ENCODE measurements at regions not wholly inside any gene's neighbourhood (a gene's known extent, or its start where the extent isn't known, plus 50 kb on each side); places are given as distances from the start of the nearest gene placed in this dataset.

DNA sequence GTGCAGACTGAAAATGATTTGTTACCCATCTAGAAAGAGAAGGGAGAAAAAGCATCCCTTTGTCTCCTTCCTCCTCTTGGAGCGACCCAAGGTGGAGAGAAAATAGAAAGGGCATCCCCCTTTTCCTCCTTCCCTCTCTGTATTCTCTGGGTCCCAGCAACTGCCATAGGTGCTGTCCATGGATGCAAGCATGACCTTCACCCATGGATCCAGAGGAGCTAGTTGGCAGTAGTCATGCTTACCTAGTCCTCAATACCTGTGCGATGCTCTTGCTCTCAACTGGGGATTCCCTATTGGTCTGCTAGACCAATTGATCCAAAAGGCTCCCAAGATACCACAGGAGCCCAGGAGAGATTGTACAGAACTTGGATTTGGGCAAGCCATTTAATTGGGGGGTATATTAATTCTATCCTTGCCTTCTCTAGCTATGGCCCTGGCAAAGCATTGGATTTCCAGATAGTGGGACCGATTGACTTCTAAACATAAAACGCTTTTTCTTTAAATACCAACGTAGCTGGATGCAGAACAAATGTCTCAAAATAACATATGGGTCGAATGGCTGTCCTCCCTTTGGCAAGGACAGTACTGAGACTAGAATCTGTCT lies 547.8 kb upstream of the IGFBP3 start:
- no peak for DNase-seq (ENCODE audit: low spot score)
- no peak for FAIRE-seq

DNA sequence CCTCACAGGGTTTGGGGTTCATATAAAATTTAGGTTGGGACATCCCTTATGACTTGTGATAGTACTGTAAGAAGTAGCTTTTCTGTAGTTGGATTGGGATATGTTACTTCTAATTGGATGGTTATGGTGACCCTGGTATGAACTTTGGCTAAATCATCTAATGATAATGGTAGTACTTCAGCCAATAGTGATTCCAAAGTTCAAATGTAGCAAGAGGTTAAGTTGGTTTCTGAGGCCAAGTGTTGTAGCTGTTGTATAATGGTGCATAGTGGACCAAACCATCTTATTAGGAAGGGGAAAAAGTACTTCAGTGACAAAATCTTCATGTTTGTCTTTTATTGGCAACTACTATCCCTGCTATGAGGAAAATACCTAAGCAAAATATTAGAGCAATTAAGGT lies 542.1 kb upstream of the IGFBP3 start:
- DNase-seq (ENCODE audit: low spot score) (no peak), FAIRE-seq (no peak)

DNA sequence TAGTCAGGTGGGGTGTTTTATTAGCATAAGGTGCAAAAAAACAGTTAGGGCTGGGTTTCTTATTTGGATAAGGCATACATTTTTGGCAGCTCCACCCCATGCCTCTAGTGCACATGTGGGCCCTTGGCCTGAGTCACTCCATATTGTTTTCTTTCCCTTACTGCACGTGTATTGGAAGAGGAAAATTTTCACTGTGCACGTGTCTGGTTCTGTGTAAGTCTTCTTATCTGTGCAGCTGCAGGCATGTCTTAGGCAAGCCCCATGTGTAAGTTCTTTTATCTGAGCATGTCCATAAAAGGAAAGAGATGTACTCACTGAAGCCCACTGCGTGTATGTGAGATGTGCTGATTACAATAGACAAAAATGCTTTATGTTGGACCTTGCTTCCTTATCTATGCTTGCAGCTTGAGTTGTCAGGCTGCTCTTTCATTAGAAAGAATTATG lies 540.3 kb upstream of the IGFBP3 start:
- no peak for DNase-seq (ENCODE audit: low spot score)
- no peak for FAIRE-seq

DNA sequence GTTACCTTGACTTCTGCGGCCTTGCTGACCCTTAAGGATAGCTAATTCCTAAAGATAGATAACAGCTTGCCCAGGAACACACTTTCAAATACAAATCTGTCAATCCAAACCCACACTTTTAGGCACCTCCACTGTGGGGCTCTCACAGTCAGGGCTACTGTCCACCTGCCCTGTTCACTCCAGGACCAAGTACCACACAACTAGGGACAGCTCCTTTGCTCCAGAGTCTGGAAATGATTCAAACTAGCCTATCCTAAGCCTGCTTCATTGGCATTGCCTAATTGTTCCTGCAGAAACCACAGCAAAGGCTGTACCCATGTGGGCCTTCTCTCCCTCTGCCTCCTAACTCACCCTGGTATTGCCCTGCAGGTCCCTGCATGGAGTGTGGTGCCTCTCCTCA lies 538.9 kb upstream of the IGFBP3 start:
- DNase-seq (ENCODE audit: low spot score), result no peak
- no peak for FAIRE-seq

DNA sequence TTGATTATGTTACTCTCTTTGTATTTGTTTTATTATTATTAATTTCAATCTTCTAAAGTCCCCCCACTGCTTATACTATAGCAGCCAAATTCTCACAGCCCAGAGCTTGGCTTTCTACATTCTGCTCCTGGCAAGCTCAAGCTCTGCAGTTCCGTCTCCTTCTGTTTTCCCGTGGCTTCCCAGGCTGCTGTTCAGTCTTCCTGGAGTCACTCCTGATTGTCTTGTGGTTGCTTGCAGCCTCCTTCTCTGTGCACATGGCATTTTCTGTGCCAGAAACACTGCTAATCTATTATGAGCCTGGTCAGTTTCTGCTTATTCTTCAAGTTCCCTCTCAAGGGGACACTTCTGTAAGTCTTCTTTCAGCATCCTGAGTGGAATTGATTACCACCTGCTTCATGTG lies 533.7 kb upstream of the IGFBP3 start:
- FAIRE-seq, result no peak

DNA sequence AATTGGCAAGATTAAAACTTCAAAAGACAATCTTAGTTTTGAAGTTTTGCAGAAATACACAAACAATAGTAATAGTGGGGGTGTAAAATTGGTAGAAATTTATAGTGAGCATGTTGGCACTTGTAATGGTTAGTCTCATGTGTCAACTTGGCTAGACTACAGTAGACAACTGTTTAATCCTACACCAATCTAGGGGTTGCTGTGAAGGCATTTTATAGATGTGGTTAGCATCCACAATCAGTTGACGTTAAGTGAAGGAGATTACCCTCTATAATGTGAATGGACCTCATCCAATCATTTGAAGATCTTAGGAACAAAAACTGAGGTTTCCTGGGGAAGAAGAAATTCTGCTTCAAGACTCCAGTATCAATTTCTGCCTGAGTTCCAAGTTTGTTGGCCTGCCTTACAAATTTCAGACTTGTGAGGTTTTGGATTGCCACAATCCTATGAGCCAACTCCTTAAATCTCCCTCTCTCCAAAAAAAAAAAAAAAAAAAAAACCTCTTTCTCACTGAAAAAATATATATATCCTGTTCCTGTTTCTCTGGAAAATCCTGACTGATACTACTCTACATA lies 531.6 kb upstream of the IGFBP3 start:
- FAIRE-seq (no peak), DNase-seq (ENCODE audit: low spot score) (no peak)

More for the DNA sequence above, 533.7 kb upstream of the IGFBP3 start:
- no peak for DNase-seq (ENCODE audit: low spot score)

DNA sequence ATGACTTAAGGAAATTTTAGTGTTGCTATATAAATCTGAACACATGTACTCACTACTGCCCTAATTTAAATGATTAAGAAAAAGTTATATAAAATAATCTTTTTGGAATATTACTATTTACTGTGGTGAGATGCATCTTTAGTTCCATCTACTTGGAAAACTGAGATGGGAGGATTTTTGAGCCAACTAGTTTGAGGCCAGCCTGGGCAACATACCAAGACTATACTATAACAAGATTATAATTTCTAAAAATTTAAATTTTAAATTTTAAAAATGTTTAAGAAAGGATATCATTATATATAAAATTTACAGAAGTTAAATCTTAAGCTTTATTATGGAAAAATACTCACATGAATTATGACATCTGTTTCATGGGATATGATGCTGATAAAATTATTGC lies 530.8 kb upstream of the IGFBP3 start:
- DNase-seq (ENCODE audit: low spot score) (no peak), FAIRE-seq (peak; percentile 33)

DNA sequence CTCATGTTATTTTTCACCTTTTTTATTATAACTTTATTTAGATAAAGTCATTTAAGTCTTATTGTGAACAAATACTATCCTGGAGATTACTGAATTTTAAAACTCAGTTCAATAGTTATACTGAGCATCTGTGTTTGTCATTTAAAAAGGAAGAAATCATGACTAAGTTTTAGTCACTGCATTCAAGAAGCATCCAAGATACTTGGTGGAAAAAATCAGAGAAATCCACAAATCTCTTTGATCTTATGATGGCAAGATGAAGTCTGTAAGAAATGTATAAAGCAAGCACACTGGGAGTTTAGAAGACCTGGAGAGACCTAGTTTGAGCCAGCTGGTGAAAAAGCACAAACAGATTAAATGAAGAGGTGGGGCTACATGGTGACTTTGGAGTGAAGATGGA lies 529.8 kb upstream of the IGFBP3 start:
- FAIRE-seq (peak; percentile 7), DNase-seq (ENCODE audit: low spot score) (no peak)

DNA sequence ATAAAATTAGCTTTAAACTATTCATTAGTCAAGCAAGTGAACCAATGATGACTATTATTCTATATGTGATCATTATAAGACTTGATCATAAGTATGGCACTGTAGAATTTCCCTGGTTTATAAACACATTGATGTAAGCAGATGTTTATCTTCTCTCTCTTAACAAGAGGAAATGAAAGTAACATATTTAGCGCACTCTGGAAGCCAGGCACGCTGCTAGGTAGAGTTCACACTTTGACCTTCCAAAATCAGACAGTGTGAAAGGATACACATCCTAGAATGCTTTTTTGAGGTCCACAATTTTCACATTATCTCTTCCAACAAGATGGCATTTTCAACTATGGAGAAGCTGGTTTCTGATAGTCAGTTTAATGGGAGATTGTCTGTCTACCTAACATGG lies 529.4 kb upstream of the IGFBP3 start:
- no peak for FAIRE-seq
- no peak for DNase-seq (ENCODE audit: low spot score)

DNA sequence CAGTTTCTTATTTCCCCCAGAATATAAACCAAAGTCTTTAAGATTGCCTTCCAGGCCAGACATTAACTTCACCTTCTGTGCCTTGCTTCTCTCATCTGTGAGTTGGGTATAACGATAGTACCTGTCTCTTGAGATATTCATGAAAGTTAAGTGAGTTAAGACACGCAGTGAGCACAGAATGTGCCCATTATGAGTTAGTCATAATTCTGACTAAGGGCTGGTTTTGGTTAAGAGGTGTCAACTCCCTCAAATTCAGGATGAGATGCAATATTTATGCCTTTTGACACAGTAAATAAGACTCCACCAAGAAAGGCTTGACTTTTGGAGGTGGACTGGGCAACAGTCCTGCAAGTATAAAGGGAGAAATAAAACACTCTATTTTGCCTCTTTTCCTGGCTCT lies 528.7 kb upstream of the IGFBP3 start:
- DNase-seq (ENCODE audit: low spot score) (no peak), FAIRE-seq (no peak)

DNA sequence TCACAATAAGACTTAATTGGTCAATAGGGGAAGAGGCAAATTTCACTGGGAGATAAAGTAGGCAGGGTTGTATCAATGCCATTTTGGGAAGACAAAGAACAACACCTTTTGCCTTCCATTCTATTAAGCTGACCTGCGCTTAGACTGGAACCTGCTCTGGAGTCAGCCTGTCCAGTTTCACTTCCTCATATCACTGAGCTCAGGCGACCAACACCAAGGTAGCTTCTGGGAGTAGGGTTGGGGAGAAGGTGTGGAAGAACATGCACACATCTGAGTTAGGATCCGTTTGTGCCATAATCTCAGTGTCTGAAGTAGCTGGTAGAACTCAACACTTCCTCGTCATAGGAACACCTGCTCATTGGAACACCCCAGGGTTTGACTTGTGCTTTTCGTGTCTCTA lies 527.4 kb upstream of the IGFBP3 start:
- FAIRE-seq (no peak), DNase-seq (ENCODE audit: low spot score) (no peak)

DNA sequence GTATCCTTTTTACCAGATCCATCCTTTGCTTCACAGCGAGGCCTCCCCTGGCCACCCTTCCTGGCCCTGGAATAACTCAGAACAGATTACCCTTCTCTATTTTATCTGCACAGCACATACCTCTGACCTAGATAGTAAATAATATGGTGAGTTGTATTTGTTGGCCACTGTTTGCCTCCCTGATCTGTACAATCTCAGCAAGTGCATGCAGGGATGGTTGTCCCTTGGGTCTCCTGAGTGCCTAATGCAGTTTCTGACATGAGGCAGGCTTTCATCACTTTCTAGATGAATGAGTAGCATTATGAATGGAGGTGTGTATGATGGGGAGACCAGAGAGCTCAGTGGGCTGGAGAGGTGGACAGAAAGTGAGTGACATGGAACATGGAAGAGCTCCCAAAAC lies 525.1 kb upstream of the IGFBP3 start:
- no peak for DNase-seq (ENCODE audit: low spot score)
- FAIRE-seq, result no peak

DNA sequence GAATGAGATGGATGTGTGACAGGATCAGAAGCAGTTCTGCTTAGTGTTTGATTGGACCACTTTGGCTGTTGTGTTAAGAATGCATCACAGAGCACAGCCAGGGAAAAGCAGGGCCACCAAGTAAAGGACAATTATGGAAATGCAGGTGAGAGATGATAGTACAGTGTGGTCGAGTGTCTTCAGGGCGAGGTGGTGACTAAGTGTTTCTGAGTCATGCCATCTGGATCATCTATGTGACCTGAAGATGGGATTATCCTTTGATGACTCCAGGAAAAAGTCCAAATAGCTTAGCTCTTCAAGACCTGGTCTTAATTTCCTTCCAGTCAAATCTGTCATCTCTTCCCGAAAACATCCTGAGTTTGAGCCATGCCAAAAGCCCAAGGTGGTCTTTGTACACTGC lies 523.2 kb upstream of the IGFBP3 start:
- peak; percentile 78 for FAIRE-seq
- peak; percentile 62 for DNase-seq (ENCODE audit: low spot score)

DNA sequence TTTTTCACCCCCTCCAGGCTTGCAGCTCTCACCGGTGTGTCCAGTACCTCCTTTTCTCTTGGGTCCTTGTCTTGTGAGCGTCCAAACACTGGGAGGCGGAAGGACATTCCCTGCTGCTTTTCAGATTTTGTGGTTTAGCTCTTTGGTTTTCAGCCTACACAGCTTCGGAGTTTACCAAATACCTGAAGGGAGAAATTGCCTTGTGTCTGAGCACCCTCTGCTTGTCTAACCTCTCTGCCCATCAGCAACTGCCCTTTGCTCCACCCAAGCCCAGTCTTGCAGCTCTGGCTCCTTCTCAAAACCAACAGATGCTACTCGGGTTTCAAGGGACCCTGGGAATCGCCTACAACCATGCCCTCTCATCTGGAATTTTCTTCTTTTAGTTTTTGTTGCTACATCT lies 519.1 kb upstream of the IGFBP3 start:
- DNase-seq (ENCODE audit: low spot score) (no peak), FAIRE-seq (no peak)

DNA sequence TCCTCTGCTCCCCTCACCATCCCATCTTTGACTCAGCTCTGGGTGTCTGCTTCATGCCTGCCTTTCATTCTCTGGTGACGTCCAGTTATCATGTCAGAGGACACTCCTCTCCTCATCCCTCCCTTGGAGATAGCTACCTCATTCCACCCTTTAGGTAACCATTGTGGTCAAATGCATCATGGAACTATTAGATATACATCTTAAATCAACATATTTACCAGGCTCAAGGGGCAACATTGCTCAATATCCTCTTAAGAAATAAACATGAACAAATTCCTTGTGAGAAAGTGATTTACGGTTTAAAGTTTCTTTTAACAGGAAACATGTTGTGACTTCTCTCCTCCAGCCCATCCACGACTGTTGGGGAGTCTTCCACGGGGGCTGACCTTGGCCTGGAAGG lies 511.6 kb upstream of the IGFBP3 start:
- DNase-seq (ENCODE audit: low spot score) (no peak), FAIRE-seq (no peak)

DNA sequence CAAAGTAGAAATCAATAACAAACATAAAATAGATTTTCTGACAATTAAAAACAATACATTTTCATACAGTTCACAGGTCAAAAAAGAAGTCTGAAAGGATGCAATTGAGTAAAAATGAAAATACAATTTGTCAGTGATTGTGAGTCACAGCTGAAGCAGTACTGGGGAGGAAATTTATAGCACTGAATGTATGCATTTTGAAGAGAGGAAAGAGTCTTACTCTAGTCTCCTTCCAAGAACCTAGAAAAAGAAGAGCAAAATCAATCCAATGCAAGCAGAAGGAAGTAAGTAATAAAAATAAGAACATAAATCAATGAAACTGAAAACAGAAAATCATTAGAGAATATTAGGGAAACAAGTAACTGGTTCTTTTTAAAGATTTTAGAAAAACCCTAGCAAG lies 507.2 kb upstream of the IGFBP3 start:
- no peak for FAIRE-seq
- DNase-seq (ENCODE audit: low spot score), result no peak

DNA sequence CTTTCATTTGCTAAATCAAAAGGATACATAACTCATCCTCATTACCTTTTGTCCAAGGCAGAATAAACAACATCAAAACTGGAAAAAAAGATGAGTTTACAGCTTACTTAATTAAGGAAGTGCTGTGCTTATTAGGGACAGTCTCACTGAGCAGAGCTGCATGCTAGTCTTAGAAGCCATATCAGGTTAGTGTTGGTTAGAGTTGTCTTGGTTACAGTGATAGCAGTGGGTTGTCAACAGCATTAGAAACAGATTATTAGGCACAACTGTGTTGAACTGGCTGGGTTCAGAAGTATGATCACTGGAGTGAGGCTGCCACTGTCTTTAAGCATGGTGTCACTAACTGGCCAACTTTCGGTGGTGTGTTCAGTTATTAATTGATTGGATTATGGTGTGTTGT lies 503.9 kb upstream of the IGFBP3 start:
- FAIRE-seq (no peak), DNase-seq (ENCODE audit: low spot score) (no peak)

DNA sequence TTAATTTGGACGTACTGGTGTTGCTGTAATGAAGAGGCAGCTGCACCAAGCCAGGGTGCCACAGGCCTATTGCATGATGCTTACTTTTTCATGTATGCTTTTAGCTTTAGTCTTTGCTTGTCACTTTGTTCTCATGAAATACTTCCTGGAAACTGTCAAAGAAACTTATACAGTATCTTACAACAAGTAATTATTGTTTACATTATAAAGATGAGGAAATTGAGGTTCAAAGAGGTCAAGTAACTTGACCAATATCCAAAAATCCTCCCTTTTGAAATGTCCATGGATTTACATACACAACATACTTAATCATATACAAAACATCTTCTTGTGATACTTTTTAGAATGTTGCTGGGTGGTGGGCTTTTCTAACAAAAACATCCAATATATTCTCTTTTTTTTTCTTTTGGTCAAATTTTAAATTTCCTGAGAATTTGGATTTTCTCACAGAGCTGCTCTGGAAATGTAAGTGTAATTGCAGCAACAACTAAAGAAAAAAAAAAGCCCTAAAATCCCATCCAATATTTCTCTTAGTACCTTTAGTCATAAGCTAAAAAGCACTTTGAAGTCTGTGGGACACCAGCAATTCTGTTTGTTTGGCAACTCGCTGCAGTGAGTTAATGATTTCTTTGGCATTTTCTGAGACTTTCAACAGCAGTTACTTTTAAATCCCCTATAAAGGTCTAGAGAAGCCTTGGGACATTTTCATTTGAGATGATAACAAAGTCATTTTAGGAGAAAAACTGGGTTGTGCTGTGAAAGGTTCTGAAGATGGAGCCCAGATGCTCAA lies 500.6 kb upstream of the IGFBP3 start:
- no peak for FAIRE-seq

DNA sequence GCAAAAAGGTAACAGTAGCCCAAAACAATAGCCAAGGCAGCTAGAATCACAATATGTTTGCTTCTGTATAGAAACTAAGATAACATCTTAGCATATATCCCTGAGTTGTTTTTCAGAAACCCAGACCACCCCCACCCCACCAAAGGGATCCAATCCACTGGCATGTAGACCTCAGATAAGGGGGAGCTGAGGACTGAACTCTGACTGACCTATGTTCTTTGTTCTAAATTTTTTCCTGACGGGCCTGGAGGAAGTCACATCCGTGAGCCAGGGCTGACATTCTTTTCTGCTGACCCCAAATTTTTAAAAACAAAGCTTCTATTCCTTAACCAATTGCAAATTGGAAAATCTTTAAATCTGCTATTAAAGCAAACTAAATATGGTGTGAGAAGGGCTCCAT lies 493.9 kb upstream of the IGFBP3 start:
- DNase-seq (ENCODE audit: low spot score), result no peak
- no peak for FAIRE-seq

More for the DNA sequence above, 500.6 kb upstream of the IGFBP3 start:
- DNase-seq (ENCODE audit: low spot score), result no peak

DNA sequence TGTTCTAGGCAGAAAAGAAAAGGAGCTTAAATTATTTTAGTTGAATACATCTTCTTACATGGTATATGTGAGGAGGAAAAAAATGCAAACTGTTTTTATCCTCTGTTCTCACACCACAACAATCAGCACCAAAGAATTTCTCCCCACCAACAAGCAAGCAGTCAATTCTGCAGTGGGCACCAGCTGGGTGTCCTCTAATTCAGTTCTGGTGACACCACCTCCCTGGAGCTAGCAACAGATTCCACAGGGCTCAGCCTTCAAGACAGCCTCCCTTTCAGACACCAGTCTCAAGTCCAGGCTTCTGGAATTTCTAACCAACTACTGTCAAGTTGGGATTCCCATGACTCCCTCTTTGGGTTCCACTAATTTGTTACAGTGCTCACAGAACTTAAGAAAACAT lies 490.2 kb upstream of the IGFBP3 start:
- FAIRE-seq (no peak), DNase-seq (ENCODE audit: low spot score) (no peak)

DNA sequence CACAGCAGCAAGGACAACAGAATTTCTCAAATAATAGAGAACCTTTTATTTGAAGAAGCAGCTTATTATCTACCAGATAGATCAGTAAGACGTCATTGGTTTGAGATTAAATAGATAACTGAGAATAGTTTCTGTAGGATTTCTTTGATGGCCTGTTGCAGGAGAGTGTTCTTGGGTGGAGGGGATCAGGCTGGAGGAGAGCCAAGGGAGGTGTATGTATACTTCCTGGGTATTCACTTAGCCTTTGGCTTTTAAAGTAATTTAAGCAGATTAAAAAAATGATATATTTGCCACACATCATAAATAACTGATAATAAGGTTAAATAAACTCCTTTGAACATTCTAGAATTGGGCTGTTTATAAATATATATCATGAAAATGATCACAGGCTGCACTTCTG lies 486.1 kb upstream of the IGFBP3 start:
- DNase-seq (ENCODE audit: low spot score), result no peak
- no peak for FAIRE-seq

DNA sequence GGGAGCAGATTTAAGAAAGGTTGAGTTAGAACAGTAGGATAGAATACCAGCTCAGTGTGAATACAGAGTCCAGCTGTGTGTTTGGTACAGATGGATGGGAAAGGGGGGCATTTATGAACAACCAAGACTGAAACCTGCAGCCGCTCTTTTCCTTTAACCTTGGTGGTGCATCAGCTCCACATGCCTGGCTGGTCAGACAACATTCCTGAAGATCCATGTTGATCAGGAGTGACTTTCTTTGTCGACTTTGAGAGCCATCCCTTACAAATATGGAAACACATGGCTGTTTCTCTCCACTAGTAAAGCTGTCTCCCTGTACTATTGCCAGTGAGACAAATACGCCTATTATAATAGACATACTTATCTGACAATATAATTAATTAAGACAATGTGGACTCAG lies 476.5 kb upstream of the IGFBP3 start:
- DNase-seq (ENCODE audit: low spot score) (no peak), FAIRE-seq (no peak)

DNA sequence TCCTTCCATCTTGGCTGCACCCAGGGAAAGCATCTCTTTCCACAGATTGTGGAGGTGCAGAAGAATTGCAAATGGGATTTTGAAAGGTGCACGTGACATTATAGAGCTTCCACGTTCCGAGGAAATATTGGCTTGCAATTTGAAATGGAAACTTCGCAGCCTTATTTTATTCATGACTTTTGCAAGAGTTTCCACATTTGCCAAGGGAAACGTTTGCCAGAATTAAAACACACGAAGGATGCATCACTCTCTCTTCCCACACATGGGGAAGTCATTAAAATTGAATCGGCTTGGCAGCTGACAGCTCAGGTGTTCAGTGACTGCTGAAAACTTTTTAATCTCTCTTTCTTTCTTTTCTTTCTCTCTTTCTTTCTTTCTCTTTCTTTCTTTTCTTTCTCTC lies 475.4 kb upstream of the IGFBP3 start:
- no peak for DNase-seq (ENCODE audit: low spot score)

More for the DNA sequence above, 475.4 kb upstream of the IGFBP3 start:
- FAIRE-seq, result no peak
